ENCODE measurements at regions not wholly inside any gene's neighbourhood (a gene's known extent, or its start where the extent isn't known, plus 50 kb on each side); places are given as distances from the start of the nearest gene placed in this dataset.

GRCh38 chr2:176432434-176432833 lies 163.2 kb downstream of the MTX2 start:
- no peak overlapping the region for H3K9ac ChIP-seq (ENCODE audit: low read length)
- H3K36me3 ChIP-seq (ENCODE audit: control insufficient read depth, insufficient read depth, low read length) = no peaks in the 10 kb centered on the region
- no peaks in the 10 kb centered on the region for H3K4me1 ChIP-seq (ENCODE audit: control insufficient read depth, insufficient read depth, low read length)
- no peak overlapping the region for H3K4me3 ChIP-seq (ENCODE audit: low read length)
- no peaks in the 10 kb centered on the region for H3K9me3 ChIP-seq (ENCODE audit: control insufficient read depth, low read length)
- H3K27me3 ChIP-seq (ENCODE audit: control insufficient read depth, insufficient read depth, low read length) = no peaks in the 10 kb centered on the region

GRCh38 chr2:176435729-176436128 lies 166.5 kb downstream of the MTX2 start:
- Histone ChIP-seq H3K4me3 (ENCODE audit: low read length) (no peak overlapping the region), H3K27me3 (ENCODE audit: control insufficient read depth, insufficient read depth, low read length) (no peaks in the 10 kb centered on the region), H3K4me1 (ENCODE audit: control insufficient read depth, insufficient read depth, low read length) (no peaks in the 10 kb centered on the region), H3K9ac (ENCODE audit: low read length) (no peak overlapping the region), H3K9me3 (ENCODE audit: control insufficient read depth, low read length) (no peaks in the 10 kb centered on the region), H3K36me3 (ENCODE audit: control insufficient read depth, insufficient read depth, low read length) (no peaks in the 10 kb centered on the region)

DNA sequence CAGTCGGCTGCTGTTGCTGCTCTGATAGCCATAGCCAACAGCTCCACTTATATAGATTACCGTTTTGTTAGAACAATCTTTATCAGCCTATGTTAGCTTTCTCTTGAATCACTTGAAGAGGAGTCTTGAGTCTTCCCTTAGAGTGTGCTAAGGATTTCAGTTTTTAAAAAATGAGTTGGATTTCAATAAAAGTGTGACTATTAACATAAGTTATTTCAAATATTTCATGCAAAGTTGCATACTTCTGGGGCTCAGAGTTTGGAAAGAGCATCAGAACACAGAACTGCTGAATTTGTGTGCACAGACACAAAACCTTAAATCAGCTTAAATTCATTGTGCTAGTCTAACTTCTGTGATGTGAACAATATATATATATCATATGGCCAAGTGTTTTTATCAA lies 174.7 kb downstream of the MTX2 start:
- Histone ChIP-seq H3K36me3 (ENCODE audit: control insufficient read depth, insufficient read depth, low read length) (no peaks in the 10 kb centered on the region), H3K9me3 (ENCODE audit: control insufficient read depth, low read length) (no peaks in the 10 kb centered on the region), H3K27me3 (ENCODE audit: control insufficient read depth, insufficient read depth, low read length) (no peaks in the 10 kb centered on the region), H3K9ac (ENCODE audit: low read length) (no peak overlapping the region), H3K4me3 (ENCODE audit: low read length) (no peak overlapping the region), H3K4me1 (ENCODE audit: control insufficient read depth, insufficient read depth, low read length) (peaks cover 5% of the 10 kb centered on the region)

GRCh38 chr2:176445956-176446355 lies 176.7 kb downstream of the MTX2 start:
- H3K4me3 ChIP-seq (ENCODE audit: low read length) = no peak overlapping the region
- H3K9me3 ChIP-seq (ENCODE audit: control insufficient read depth, low read length) = no peaks in the 10 kb centered on the region
- no peaks in the 10 kb centered on the region for H3K27me3 ChIP-seq (ENCODE audit: control insufficient read depth, insufficient read depth, low read length)
- no peak overlapping the region for H3K9ac ChIP-seq (ENCODE audit: low read length)
- H3K4me1 ChIP-seq (ENCODE audit: control insufficient read depth, insufficient read depth, low read length) = peaks cover 5% of the 10 kb centered on the region
- H3K36me3 ChIP-seq (ENCODE audit: control insufficient read depth, insufficient read depth, low read length) = no peaks in the 10 kb centered on the region

GRCh38 chr2:176446718-176447414 lies 177.6 kb downstream of the MTX2 start:
- Histone ChIP-seq H3K4me1 (ENCODE audit: control insufficient read depth, insufficient read depth, low read length) (peaks cover 5% of the 10 kb centered on the region), H3K27me3 (ENCODE audit: control insufficient read depth, insufficient read depth, low read length) (no peaks in the 10 kb centered on the region), H3K36me3 (ENCODE audit: control insufficient read depth, insufficient read depth, low read length) (no peaks in the 10 kb centered on the region), H3K9me3 (ENCODE audit: control insufficient read depth, low read length) (no peaks in the 10 kb centered on the region), H3K9ac (ENCODE audit: low read length) (no peak overlapping the region), H3K4me3 (ENCODE audit: low read length) (no peak overlapping the region)

DNA sequence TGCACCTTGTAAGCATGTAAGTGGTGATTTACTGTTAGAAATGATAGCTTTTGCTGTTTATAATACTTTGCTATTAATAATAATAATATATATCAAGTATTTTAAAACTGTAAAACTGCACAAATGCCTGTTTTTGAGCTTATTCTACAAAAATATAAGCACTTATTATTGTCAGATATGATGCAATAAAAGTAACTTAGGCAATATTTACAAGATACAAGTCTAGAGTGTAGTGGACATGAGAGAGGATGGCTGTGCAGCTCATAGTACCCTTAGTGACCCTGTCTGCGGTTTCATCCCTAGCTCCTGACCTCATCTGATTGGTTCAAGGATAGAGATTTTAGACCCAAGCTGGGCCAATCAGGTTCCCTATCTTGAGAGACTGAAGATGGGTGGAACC lies 178.4 kb downstream of the MTX2 start:
- Histone ChIP-seq H3K4me3 (ENCODE audit: low read length) (no peak overlapping the region), H3K9ac (ENCODE audit: low read length) (no peak overlapping the region), H3K36me3 (ENCODE audit: control insufficient read depth, insufficient read depth, low read length) (no peaks in the 10 kb centered on the region), H3K27me3 (ENCODE audit: control insufficient read depth, insufficient read depth, low read length) (no peaks in the 10 kb centered on the region), H3K4me1 (ENCODE audit: control insufficient read depth, insufficient read depth, low read length) (peaks cover 5% of the 10 kb centered on the region), H3K9me3 (ENCODE audit: control insufficient read depth, low read length) (no peaks in the 10 kb centered on the region)

DNA sequence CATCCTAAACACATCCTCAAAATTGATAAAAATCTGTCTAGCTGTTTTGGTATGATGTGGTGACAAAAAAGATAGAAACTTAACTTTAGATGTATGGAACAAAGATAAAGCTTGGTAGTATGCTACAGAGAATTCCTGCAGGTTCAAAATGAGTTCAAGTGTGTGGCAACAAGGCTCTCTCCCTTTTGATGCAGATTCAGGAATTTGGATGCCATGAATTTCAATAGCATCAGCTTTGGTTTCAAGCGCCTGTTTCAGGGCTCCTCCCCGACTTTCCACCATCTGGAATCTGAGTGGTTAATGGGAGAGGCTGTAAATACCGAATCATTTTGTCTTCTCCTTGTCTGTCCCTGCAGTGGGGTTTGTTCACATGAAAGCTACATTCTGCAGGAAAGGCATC lies 180.6 kb downstream of the MTX2 start:
- Histone ChIP-seq H3K27me3 (ENCODE audit: control insufficient read depth, insufficient read depth, low read length) (no peaks in the 10 kb centered on the region), H3K4me3 (ENCODE audit: low read length) (no peak overlapping the region), H3K9me3 (ENCODE audit: control insufficient read depth, low read length) (no peaks in the 10 kb centered on the region), H3K4me1 (ENCODE audit: control insufficient read depth, insufficient read depth, low read length) (peaks cover 5% of the 10 kb centered on the region), H3K9ac (ENCODE audit: low read length) (no peak overlapping the region), H3K36me3 (ENCODE audit: control insufficient read depth, insufficient read depth, low read length) (no peaks in the 10 kb centered on the region)

DNA sequence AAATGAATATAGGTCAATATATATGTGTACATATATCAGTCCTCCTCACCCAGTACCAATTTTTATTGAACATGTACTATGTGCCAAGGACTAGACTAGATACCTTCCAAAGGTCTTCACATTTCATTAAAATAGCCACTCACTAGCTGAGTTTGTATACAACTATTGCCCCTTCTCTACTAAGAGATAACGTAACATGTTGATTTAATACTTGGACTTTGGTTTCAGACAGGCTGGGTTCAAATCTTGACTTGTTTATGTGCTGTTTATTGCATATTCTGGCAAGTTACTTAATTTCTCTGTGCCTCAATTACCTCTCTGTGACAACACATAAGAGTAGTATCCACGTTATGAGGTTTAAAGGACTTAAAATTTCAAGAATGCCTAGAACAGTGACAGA lies 184.5 kb downstream of the MTX2 start:
- Histone ChIP-seq H3K4me3 (ENCODE audit: low read length) (no peak overlapping the region), H3K36me3 (ENCODE audit: control insufficient read depth, insufficient read depth, low read length) (no peaks in the 10 kb centered on the region), H3K4me1 (ENCODE audit: control insufficient read depth, insufficient read depth, low read length) (no peaks in the 10 kb centered on the region), H3K9me3 (ENCODE audit: control insufficient read depth, low read length) (no peaks in the 10 kb centered on the region), H3K27me3 (ENCODE audit: control insufficient read depth, insufficient read depth, low read length) (peaks cover 7% of the 10 kb centered on the region), H3K9ac (ENCODE audit: low read length) (no peak overlapping the region)

- H3K27me3 ChIP-seq (ENCODE audit: control insufficient read depth, insufficient read depth, low read length) = peaks cover 7% of the 10 kb centered on the region
Observed at GRCh38 chr2:176454893-176455815, 185.9 kb downstream of the MTX2 start.

DNA sequence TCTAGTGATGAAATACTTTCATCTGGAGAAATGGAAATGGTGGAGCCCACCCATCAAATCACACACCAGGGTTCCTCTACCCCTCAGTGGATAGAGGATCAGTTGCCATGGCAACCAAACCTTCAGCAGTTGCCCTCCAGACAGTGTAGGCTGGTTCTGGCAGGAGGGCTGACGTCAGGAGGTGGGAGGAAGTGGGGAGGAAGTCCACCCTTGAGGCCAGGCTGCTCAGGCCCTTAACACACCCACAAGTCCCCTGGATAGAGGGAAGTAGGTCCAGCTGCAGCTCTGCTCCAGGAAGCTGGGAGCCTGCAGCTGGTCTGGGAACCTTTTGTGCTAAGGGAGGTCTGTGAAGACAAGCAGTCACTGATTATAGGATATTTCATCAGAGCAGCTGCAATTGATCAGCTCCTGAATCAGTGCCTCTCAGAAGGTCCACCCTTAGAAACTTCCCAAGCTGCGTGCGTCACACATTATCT lies 186.6 kb downstream of the MTX2 start:
- Histone ChIP-seq H3K4me1 (ENCODE audit: control insufficient read depth, insufficient read depth, low read length) (no peaks in the 10 kb centered on the region), H3K9ac (ENCODE audit: low read length) (no peak overlapping the region), H3K9me3 (ENCODE audit: control insufficient read depth, low read length) (no peaks in the 10 kb centered on the region), H3K36me3 (ENCODE audit: control insufficient read depth, insufficient read depth, low read length) (no peaks in the 10 kb centered on the region), H3K4me3 (ENCODE audit: low read length) (no peak overlapping the region), H3K27me3 (ENCODE audit: control insufficient read depth, insufficient read depth, low read length) (peaks cover 7% of the 10 kb centered on the region)

More at GRCh38 chr2:176454893-176455815, 185.9 kb downstream of the MTX2 start:
- Histone ChIP-seq H3K36me3 (ENCODE audit: control insufficient read depth, insufficient read depth, low read length) (no peaks in the 10 kb centered on the region), H3K4me3 (ENCODE audit: low read length) (no peak overlapping the region), H3K9me3 (ENCODE audit: control insufficient read depth, low read length) (no peaks in the 10 kb centered on the region), H3K9ac (ENCODE audit: low read length) (no peak overlapping the region), H3K4me1 (ENCODE audit: control insufficient read depth, insufficient read depth, low read length) (no peaks in the 10 kb centered on the region)

GRCh38 chr2:176457481-176457880 lies 188.2 kb downstream of the MTX2 start:
- Histone ChIP-seq H3K27me3 (ENCODE audit: control insufficient read depth, insufficient read depth, low read length) (peaks cover 7% of the 10 kb centered on the region), H3K4me3 (ENCODE audit: low read length) (no peak overlapping the region), H3K4me1 (ENCODE audit: control insufficient read depth, insufficient read depth, low read length) (no peaks in the 10 kb centered on the region), H3K36me3 (ENCODE audit: control insufficient read depth, insufficient read depth, low read length) (no peaks in the 10 kb centered on the region), H3K9me3 (ENCODE audit: control insufficient read depth, low read length) (no peaks in the 10 kb centered on the region), H3K9ac (ENCODE audit: low read length) (no peak overlapping the region)

DNA sequence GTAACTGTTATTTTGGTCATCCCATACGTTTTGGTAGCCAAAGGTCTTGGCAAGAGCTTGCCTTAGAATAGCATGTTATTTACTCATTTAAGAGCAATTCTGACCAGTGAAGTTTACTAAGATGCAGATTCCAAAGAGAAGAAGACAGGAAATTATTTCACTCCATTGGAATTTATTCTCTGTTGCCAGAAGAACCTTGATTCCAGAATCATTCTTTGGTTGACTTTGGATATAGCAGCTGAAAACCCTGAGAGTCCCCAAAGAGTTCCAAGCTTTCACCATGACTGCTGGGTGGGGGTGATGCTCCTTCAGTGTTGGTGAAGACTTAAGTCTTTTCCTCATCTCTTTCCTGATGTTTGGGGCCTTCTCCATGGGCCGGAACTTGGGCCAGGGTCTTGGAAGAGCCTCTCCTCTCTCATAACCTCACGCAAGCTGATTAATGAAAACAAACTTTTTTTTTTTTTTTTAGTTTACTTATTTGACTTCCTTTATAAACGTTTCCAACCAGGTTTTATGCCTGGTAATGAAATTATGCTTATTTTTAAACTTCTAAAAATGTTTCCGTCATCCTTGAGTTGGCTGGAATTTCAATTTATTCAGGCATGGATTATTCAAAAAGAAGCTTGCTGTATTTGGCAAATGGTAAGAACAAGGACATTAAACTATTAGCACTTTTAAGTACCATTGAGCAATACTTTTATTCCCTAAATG lies 192.0 kb downstream of the MTX2 start:
- Histone ChIP-seq H3K9ac (ENCODE audit: low read length) (no peak overlapping the region), H3K4me1 (ENCODE audit: control insufficient read depth, insufficient read depth, low read length) (no peaks in the 10 kb centered on the region), H3K9me3 (ENCODE audit: control insufficient read depth, low read length) (no peaks in the 10 kb centered on the region), H3K4me3 (ENCODE audit: low read length) (no peak overlapping the region), H3K27me3 (ENCODE audit: control insufficient read depth, insufficient read depth, low read length) (peaks cover 3% of the 10 kb centered on the region), H3K36me3 (ENCODE audit: control insufficient read depth, insufficient read depth, low read length) (no peaks in the 10 kb centered on the region)

Data from mucosa of stomach (tissue), 1 donor.